ENCODE measurements at regions not wholly inside any gene's neighbourhood (a gene's known extent, or its start where the extent isn't known, plus 50 kb on each side); places are given as distances from the start of the nearest gene placed in this dataset.

DNA sequence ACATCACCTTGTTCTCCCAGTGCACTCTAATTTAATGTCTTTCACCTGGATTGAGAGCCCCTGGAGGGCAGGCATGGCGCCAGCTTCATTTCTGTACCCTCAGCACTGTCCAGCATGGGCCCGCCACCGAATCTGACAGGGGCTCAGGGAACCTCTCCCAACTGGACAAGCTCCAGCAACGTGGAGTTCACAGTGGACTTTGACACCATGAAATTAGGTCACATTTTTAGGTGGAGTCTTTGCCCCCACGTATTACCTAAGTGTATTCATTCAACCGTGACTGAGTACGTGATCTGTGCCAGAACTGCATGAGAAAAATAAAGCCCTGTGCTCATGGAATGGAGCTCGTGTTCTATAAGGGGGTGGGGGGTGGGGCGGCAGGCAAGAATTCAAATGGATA is 94.1 kb upstream of the ATP2B2 start:
- no peaks in the 10 kb centered on the region for H3K4me1 ChIP-seq (replicated peaks)
- no peak overlapping the region for H3K4me3 ChIP-seq

DNA sequence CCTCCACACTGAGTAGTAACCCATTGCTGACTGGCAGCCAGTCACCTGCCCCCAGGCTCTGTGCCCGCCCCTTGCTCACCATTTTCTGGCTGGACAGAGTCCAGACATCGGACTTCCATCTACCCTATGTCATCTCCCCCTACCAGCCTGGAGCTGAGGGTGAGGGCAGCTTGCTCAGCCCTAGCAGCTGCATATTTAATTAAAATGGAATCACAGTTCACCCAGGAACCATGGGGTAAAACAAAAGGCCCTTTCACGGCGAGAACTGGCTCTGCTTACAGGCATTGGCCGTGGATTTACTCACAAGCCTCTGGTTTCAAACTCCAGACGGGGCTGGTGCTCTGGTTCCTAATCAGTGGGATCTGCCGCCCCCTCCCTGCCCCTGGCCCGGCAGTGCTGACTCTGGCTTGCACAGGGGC is 94.9 kb upstream of the ATP2B2 start:
- no peaks in the 10 kb centered on the region for H3K9me3 ChIP-seq (replicated peaks)
- no peak overlapping the region for H3K4me3 ChIP-seq
- H3K27ac ChIP-seq: no peak overlapping the region
- H3K27me3 ChIP-seq (replicated peaks): peaks cover 9% of the 10 kb centered on the region
- H3K36me3 ChIP-seq: no peaks in the 10 kb centered on the region
- no peak for DNase-seq (ENCODE audit: low read depth in 1 of 2, low spot score in 2 of 2)
- no peaks in the 10 kb centered on the region for H3K4me1 ChIP-seq (replicated peaks)

More for the DNA sequence above, 94.1 kb upstream of the ATP2B2 start:
- no peaks in the 10 kb centered on the region for H3K36me3 ChIP-seq
- H3K27me3 ChIP-seq (replicated peaks): peaks cover 9% of the 10 kb centered on the region
- no peaks in the 10 kb centered on the region for H3K9me3 ChIP-seq (replicated peaks)
- DNase-seq (ENCODE audit: low read depth in 1 of 2, low spot score in 2 of 2): no peak
- H3K27ac ChIP-seq: no peak overlapping the region

DNA sequence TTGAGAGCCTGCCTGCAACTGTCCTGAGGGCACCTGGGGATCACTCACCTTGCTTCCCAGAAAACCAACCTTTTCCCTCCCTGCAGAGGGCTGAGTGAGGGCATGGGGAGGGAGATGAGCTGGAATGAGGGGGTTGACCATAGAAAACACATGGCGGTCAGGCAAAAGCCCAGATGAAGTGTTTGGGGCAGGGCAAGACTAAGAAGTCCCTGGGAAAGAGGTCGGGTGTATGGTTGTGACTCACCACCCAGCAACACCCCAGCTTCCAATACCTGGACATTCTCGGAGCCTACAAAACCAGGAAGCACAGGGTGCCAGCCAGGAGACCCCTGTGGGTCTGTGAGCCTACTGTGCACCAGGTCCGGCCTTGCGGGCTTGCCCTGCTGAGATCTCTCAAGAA is 95.3 kb upstream of the ATP2B2 start:
- Histone ChIP-seq H3K9me3 (replicated peaks) (no peaks in the 10 kb centered on the region), H3K36me3 (no peaks in the 10 kb centered on the region), H3K27ac (no peak overlapping the region), H3K4me3 (no peak overlapping the region), H3K27me3 (replicated peaks) (peaks cover 9% of the 10 kb centered on the region), H3K4me1 (replicated peaks) (no peaks in the 10 kb centered on the region)
- DNase-seq (ENCODE audit: low read depth in 1 of 2, low spot score in 2 of 2): no peak

DNA sequence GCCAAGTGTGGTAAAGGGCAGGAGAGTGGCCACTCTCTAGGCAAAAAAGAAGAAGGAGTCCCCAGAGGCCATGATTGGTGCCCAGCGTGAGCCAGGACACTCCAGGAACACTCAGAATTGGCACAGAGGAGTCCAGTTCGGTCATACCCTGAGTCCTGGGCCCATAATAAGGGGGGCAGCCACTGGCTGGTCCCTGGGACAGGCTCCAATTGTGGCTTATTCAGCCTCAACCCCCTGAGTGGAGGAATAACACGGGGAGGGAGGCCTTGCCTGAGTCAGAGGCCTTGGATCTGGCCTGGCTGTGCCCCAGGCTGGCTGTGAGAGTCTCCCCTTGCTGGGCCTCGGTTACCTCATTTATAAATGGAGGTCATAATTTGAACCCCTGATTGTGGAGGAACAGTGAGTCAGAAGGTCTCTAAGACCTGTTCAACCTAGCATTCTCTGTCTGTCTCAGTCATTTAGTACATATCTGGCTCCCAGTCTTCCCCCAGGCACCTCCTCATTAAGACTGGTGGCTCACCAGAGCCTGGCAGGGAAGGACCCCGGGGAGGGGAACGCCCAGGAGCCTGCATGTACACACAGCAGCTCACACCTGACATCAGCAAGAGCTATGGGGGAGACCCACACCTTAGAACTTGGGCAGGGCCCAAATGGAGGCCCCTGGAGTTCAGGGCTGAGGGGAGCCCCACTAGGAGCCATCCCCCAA is 95.9 kb upstream of the ATP2B2 start:
- H3K27ac ChIP-seq: no peak overlapping the region
- no peaks in the 10 kb centered on the region for H3K9me3 ChIP-seq (replicated peaks)
- H3K4me3 ChIP-seq: no peak overlapping the region
- no peaks in the 10 kb centered on the region for H3K36me3 ChIP-seq
- no peak for DNase-seq (ENCODE audit: low read depth in 1 of 2, low spot score in 2 of 2)
- no peaks in the 10 kb centered on the region for H3K4me1 ChIP-seq (replicated peaks)
- peaks cover 9% of the 10 kb centered on the region for H3K27me3 ChIP-seq (replicated peaks)

DNA sequence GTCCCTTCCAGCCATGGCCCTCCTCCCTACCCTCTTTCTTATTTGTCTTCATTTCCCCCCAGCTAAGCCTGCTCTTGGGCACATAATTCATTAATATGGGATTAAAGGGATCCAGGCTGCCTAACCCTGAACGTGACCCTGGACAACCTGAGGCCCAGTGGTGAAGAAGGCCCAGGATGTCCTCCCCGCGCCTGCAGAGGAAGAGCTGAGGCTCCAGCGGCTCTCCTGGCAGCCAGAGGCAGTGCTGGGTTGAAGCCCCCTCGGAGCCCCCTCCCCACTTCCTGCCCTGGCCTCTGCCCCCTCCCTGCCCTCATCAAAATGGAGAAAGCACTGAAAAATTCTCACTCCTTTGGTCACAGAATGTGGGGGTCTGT is 96.5 kb upstream of the ATP2B2 start:
- no peak overlapping the region for H3K4me3 ChIP-seq
- no peak for DNase-seq (ENCODE audit: low read depth in 1 of 2, low spot score in 2 of 2)
- peaks cover 9% of the 10 kb centered on the region for H3K27me3 ChIP-seq (replicated peaks)
- no peaks in the 10 kb centered on the region for H3K4me1 ChIP-seq (replicated peaks)
- no peak overlapping the region for H3K27ac ChIP-seq
- H3K36me3 ChIP-seq: no peaks in the 10 kb centered on the region
- H3K9me3 ChIP-seq (replicated peaks): no peaks in the 10 kb centered on the region

DNA sequence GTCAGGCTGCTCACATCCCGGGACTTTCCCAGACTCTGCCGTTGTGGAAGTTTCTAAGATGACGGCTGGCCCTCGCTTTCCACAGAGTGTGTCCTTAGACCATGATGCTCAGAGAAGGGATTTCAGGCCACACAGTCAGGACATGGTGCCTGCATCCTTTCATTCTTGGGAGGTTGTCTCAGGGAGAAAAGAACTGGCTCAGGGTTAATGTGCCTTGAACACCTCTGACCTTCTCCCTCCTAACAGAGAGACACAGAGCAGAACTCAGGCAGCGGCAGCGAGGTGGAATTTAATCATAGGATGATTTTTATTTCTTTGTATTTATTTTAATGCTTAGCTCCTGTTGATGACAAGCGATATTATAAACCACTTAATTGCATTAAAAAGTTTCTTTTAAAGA is 96.9 kb upstream of the ATP2B2 start:
- no peaks in the 10 kb centered on the region for H3K9me3 ChIP-seq (replicated peaks)
- H3K27ac ChIP-seq: no peak overlapping the region
- no peak overlapping the region for H3K4me3 ChIP-seq
- no peaks in the 10 kb centered on the region for H3K36me3 ChIP-seq
- DNase-seq (ENCODE audit: low read depth in 1 of 2, low spot score in 2 of 2): no peak
- peaks cover 9% of the 10 kb centered on the region for H3K27me3 ChIP-seq (replicated peaks)
- no peaks in the 10 kb centered on the region for H3K4me1 ChIP-seq (replicated peaks)

DNA sequence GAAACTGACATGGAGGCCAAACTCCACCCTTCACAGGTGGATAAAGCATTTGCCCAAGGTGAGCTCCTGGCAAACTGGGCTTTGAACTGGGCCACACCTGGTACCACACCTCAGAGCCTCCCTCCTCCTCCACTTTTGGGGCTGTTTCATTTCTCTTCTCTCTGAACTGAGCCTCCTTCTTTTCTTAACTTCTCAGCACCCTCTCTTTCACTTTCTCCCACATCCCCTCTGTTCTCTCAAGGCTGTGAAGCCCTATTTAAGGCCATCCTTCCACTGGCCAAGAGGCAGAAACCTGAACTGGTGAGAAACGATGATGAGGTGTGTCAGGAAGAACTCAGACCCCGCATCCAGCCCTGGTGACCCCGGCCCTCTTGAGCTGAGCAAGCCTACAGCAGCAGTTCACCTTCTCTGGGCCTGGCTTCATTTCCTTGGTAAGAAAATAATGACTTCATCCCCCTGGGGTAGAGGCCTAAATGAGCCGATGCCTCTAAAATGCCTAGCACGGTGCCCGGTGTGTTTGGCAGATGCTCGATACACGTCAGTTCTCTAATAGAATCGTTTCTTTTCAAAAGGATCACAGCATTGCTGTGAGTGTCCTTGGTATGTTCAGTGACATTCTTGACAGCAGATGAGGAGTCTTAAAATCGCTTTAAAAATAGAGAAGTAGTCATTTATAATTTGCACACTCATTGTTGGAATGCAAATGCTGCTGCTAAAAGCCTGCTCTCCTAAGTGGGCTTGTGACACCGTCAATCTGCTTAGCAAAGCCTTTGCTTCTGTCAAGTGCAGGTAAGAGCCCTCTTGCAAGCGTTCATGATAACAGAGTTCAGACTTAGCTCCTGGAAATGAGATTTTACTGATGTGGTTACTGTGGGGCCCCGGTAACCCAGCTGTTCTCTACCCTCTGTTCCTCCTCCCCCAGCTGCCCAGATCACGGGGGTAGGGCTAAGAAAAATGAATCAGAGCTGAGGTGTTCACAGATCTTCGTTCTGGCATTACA is 97.7 kb upstream of the ATP2B2 start:
- Histone ChIP-seq H3K9me3 (replicated peaks) (no peaks in the 10 kb centered on the region), H3K4me1 (replicated peaks) (no peaks in the 10 kb centered on the region), H3K27ac (no peak overlapping the region), H3K4me3 (no peak overlapping the region), H3K27me3 (replicated peaks) (peaks cover 9% of the 10 kb centered on the region), H3K36me3 (no peaks in the 10 kb centered on the region)
- no peak for DNase-seq (ENCODE audit: low read depth in 1 of 2, low spot score in 2 of 2)

DNA sequence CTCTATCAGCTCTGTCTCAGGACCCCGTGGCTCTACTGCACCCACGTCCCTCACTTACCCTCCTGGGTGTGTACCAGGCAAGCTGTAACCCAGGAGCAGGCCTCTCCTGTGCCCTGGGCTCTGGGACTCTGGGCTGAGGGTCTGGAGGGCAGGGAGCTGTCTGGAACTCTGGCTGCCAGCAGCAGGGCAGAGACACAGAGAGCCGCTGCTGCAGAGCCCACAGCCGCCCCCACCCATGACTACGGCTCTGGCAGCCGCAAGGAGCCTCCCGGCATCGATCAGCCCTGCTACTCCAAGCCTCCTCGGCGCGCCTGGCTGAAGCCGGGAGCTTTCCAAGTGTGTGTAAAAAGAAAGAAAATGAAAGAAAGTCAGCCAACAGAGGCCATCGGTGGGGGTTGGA is 103.7 kb upstream of the ATP2B2 start:
- Histone ChIP-seq H3K4me3 (no peak overlapping the region), H3K27me3 (replicated peaks) (no peaks in the 10 kb centered on the region; the same call in 1 of the 2 replicates), H3K4me1 (replicated peaks) (no peaks in the 10 kb centered on the region), H3K9me3 (replicated peaks) (no peaks in the 10 kb centered on the region), H3K27ac (no peak overlapping the region), H3K36me3 (no peaks in the 10 kb centered on the region)
- no peak for DNase-seq (ENCODE audit: low read depth in 1 of 2, low spot score in 2 of 2)

DNA sequence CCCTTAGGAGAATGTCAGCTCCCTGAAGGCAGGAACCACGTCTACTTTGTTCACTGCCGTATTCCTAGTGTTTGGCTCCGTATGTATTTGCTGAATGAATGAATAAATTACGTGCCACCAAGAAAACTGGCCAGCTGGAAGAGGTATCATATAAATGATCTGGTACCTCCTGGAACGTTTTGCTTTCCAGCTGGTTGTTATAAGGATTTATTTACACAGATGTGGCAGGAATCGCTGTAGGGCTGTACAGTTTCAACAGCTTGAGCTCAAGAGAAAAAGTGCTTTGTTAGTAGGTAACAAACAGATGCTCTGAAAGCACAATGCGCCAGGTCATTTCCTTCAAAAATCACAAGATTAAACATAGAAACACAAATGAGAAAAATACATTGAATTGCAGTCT is 108.8 kb upstream of the ATP2B2 start:
- Histone ChIP-seq H3K27ac (no peak overlapping the region), H3K4me3 (no peak overlapping the region), H3K9me3 (replicated peaks) (no peaks in the 10 kb centered on the region), H3K36me3 (no peaks in the 10 kb centered on the region), H3K4me1 (replicated peaks) (no peaks in the 10 kb centered on the region), H3K27me3 (replicated peaks) (peaks cover 19% of the 10 kb centered on the region)
- no peak for DNase-seq (ENCODE audit: low read depth in 1 of 2, low spot score in 2 of 2)

DNA sequence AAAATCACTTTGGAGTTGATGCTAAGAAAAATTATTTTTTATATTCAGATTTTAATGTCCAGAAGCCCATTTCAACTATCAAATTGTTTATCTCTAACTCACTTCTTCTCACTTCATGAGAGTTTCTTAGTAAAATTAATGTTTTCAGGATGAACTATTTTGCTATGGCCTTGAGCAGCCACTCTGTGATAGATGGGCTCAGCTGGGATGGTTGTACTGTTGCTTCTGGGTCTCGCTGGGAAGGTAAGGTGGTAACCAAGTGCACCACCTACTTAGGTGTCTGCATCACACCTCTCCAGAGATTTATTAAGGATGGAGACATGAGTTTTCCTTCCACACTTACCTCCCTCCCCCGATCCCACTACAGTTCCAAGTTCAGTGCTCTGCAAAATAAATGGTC is 110.3 kb upstream of the ATP2B2 start:
- H3K27ac ChIP-seq: no peak overlapping the region
- no peaks in the 10 kb centered on the region for H3K36me3 ChIP-seq
- H3K4me3 ChIP-seq: no peak overlapping the region
- H3K4me1 ChIP-seq (replicated peaks): no peaks in the 10 kb centered on the region
- no peaks in the 10 kb centered on the region for H3K9me3 ChIP-seq (replicated peaks)
- H3K27me3 ChIP-seq (replicated peaks): peaks cover 19% of the 10 kb centered on the region
- DNase-seq (ENCODE audit: low read depth in 1 of 2, low spot score in 2 of 2): no peak

DNA sequence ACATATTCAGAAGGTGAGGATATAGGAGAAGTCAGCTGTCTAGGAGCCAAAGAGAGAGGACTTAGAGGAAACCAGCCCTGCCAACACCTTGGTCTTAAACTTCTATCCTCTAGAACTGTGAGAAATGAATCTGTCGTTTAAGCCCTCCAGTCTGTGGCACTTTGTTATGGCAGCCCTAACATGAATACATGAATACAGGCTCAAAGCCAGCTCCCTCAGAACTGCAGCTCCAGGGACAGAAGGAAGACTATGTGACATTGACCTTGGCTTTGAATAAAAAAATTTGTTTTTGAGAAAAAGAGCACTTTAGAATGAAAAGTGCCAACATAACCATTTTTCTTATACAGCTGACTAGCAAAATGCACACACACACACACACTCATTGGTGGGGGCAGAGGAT is 110.9 kb upstream of the ATP2B2 start:
- Histone ChIP-seq H3K4me1 (replicated peaks) (no peaks in the 10 kb centered on the region), H3K27me3 (replicated peaks) (peaks cover 19% of the 10 kb centered on the region), H3K36me3 (no peaks in the 10 kb centered on the region), H3K4me3 (no peak overlapping the region), H3K9me3 (replicated peaks) (no peaks in the 10 kb centered on the region), H3K27ac (no peak overlapping the region)
- no peak for DNase-seq (ENCODE audit: low read depth in 1 of 2, low spot score in 2 of 2)

DNA sequence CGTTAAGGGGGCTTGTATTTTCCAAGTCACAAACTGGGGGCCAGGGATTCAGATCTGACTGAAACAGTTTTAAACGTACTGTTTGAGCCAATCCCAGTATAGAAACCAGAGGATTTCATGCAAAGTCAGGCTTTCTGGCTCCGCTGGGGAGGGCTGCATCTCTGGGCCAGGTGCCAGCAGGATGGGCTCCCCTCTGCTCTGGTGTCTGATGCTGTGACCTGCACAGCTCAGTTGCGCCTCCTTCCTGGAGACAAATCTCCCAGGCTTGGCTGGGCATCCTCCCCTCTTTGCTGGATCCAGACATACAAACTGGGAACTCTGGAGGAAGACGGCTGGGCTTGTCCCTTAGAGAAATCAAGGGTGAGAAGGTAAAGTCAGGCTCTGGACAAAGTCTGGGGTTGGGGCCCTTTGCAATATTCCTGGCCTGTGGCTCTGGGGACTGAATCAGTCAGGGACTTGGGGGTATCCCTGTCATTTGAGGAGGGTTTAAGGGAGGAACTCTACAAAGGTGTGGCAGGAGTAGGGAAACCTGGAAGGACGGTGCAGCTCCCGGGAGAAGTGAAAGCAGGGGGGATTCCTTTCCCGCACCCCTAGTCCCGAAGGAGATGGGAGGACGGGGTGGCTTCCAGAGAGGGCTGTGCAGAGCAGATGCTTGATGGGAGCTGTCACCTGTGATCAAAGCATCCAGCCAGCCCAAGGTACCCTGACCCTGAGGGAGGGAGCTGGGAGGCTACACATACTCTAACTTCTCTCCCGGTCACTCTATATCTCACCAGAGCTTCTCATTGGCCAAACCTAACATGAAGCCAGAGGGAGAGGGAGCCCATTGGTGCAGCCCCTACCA is 114.8 kb upstream of the ATP2B2 start:
- Histone ChIP-seq H3K4me3 (no peak overlapping the region), H3K4me1 (replicated peaks) (no peaks in the 10 kb centered on the region), H3K36me3 (no peaks in the 10 kb centered on the region), H3K27me3 (replicated peaks) (peaks cover 20% of the 10 kb centered on the region), H3K9me3 (replicated peaks) (no peaks in the 10 kb centered on the region), H3K27ac (no peak overlapping the region)
- DNase-seq (ENCODE audit: low read depth in 1 of 2, low spot score in 2 of 2): no peak

DNA sequence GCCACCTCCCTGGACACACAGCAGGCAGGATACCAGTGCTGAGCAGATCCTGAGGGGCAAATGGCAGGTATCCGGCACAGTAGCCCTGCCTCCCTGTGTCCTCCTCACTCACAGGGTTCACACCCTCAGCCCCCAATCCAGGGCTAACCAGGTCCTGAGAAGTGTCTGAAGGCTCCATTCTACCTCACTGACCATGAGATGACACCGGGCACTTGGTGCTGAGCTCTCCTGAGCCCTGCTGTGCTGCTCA is 115.4 kb upstream of the ATP2B2 start:
- Histone ChIP-seq H3K27me3 (replicated peaks) (peaks cover 19% of the 10 kb centered on the region), H3K27ac (no peak overlapping the region), H3K9me3 (replicated peaks) (no peaks in the 10 kb centered on the region), H3K4me1 (replicated peaks) (no peaks in the 10 kb centered on the region), H3K4me3 (no peak overlapping the region), H3K36me3 (no peaks in the 10 kb centered on the region)
- no peak for DNase-seq (ENCODE audit: low read depth in 1 of 2, low spot score in 2 of 2)
